NT2/D1 (cell line): ENCODE measurements at regions not wholly inside any gene's neighbourhood (a gene's known extent, or its start where the extent isn't known, plus 50 kb on each side); places are given as distances from the start of the nearest gene placed in this dataset.

Experiments used
- SUZ12 ChIP-seq: IDR thresholded peaks from 2 replicates; pipeline ENCODE4 v1.6.1; 2011; ENCODE audit not compliant: insufficient read length, insufficient read depth; ENCODE audit errors: extremely low read depth
- ZNF274 ChIP-seq: IDR thresholded peaks from 2 replicates; pipeline ENCODE4 v1.6.1; 2011; ENCODE audit warnings: mild to moderate bottlenecking, low read depth, low read length

DNA sequence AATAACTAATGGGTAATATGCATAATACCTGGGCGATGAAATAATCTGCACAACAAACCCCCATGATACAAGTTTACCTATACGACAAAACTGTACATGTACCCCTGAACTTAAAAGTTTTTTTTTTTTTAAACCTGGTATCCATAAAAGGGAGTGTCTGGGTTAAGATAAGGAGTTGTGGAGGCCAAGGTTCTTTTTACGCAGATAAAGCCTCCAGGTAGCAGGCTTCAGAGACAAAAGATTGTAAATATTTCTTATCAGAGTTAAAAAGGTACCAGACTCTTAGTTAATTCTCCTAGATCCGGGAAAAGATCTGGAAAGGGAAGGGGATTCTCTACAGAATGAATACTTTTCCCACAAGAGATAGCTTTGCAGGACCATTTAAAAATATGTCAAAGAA is 259.4 kb upstream of the SSTR1 start:
- TF ChIP-seq SUZ12 (no peak), ZNF274 (no peak)
